ENCODE measurements at regions not wholly inside any gene's neighbourhood (a gene's known extent, or its start where the extent isn't known, plus 50 kb on each side); places are given as distances from the start of the nearest gene placed in this dataset.

DNA sequence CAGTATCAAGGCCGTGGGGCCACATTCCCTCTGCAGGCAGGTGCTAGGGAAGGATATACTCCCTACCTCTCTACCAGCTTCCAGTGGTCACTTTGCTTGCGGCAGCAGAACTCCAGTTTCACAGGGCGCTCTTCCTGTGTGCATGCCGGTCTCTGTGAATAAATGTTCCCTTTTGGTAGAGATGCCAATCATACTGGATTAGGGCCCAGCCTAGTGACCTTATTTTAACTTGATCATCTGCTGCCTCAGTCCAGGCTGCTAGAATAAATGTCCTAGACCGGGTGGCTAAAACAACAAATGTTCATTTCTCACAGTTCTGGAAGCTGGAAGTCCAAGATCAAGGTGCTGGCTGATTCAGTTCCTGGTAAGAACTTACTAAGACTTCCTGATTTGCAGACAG is 198.8 kb upstream of the TMEM132C start:
- TF ChIP-seq CTCF (conservative IDR thresholded peaks at IDR 0.05), result no peak
- no peak for TF ChIP-seq ZFX (IDR thresholded peaks at IDR 0.05)
